ENCODE measurements at regions not wholly inside any gene's neighbourhood (a gene's known extent, or its start where the extent isn't known, plus 50 kb on each side); places are given as distances from the start of the nearest gene placed in this dataset.

DNA sequence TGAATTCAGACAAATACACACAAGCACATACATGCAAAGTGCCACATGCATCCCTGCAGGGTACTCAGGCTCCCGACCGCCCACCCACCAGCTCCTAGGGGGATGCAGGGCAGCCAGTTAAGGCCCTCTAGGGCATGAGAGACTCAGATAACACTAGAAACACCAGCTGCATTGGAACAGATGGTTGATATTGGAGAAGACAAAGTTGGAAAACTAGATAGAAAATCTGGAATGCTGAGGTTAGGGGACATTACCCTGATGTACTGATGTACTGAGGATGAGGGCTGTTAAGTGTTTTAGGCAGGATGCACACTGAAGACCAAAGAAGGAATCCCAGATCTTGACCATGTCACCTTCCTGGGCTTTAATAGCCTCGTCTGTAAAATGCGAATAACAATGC is 134.6 kb upstream of the ECI2 start:
- H3K27ac Mint-ChIP-seq: no peak overlapping the region
- H3K36me3 Mint-ChIP-seq (ENCODE audit: low read depth): no peaks in the 10 kb centered on the region

DNA sequence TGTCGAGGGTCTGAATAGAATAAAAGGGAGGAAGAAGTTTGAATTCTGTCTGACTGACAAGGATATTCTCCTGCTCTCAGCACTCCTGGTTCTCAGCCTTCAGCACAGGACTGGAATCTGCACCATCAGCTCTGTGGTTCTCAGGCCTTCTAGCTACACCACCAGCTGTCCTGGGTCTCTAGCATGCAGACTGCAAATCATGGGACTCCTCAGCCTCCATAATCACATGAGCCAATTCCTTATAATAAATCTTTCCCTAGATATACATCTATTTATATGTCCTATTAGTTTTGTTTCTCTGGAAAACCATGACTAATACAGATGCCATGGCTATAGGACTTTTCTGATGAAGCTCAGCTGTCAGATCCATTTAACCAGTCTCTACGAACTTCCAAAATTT is 132.8 kb upstream of the ECI2 start:
- no peak for DNase-seq
- no peak overlapping the region for H3K27ac Mint-ChIP-seq
- TF ChIP-seq, protein P1, sequence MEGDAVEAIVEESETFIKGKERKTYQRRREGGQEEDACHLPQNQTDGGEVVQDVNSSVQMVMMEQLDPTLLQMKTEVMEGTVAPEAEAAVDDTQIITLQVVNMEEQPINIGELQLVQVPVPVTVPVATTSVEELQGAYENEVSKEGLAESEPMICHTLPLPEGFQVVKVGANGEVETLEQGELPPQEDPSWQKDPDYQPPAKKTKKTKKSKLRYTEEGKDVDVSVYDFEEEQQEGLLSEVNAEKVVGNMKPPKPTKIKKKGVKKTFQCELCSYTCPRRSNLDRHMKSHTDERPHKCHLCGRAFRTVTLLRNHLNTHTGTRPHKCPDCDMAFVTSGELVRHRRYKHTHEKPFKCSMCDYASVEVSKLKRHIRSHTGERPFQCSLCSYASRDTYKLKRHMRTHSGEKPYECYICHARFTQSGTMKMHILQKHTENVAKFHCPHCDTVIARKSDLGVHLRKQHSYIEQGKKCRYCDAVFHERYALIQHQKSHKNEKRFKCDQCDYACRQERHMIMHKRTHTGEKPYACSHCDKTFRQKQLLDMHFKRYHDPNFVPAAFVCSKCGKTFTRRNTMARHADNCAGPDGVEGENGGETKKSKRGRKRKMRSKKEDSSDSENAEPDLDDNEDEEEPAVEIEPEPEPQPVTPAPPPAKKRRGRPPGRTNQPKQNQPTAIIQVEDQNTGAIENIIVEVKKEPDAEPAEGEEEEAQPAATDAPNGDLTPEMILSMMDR (IDR thresholded peaks at IDR 0.05): no peak
- no peaks in the 10 kb centered on the region for H3K9me3 Mint-ChIP-seq
- H3K36me3 Mint-ChIP-seq (ENCODE audit: low read depth): no peaks in the 10 kb centered on the region
- peaks cover 20% of the 10 kb centered on the region for H3K4me1 Mint-ChIP-seq (ENCODE audit: low read depth)
- no peak overlapping the region for H3K4me3 Mint-ChIP-seq
- peaks cover 4% of the 10 kb centered on the region for H3K27me3 Mint-ChIP-seq (ENCODE audit: insufficient read depth)

More for the DNA sequence above, 134.6 kb upstream of the ECI2 start:
- Mint-ChIP-seq H3K27me3 (ENCODE audit: insufficient read depth) (peaks cover 2% of the 10 kb centered on the region), H3K4me3 (no peak overlapping the region), H3K9me3 (no peaks in the 10 kb centered on the region), H3K4me1 (ENCODE audit: low read depth) (peaks cover 17% of the 10 kb centered on the region)
- no peak for DNase-seq
- TF ChIP-seq, protein P1 (IDR thresholded peaks at IDR 0.05): no peak

- no peak for DNase-seq
- Mint-ChIP-seq H3K9me3 (no peaks in the 10 kb centered on the region), H3K27ac (no peak overlapping the region), H3K4me3 (no peak overlapping the region), H3K36me3 (ENCODE audit: low read depth) (no peaks in the 10 kb centered on the region), H3K4me1 (ENCODE audit: low read depth) (peaks cover 14% of the 10 kb centered on the region), H3K27me3 (ENCODE audit: insufficient read depth) (peaks cover 4% of the 10 kb centered on the region)
- TF ChIP-seq, protein P1 (IDR thresholded peaks at IDR 0.05): no peak
These were observed 130.4 kb upstream of the ECI2 start for GRCh38 chr6:4265740-4266139.

GRCh38 chr6:4264601-4265000 is 129.2 kb upstream of the ECI2 start:
- peaks cover 4% of the 10 kb centered on the region for H3K27me3 Mint-ChIP-seq (ENCODE audit: insufficient read depth)
- H3K4me1 Mint-ChIP-seq (ENCODE audit: low read depth): peaks cover 9% of the 10 kb centered on the region; the same call in 1 of the 2 replicates
- no peaks in the 10 kb centered on the region for H3K36me3 Mint-ChIP-seq (ENCODE audit: low read depth)
- no peak overlapping the region for H3K27ac Mint-ChIP-seq
- no peak overlapping the region for H3K4me3 Mint-ChIP-seq
- TF ChIP-seq, protein P1 (IDR thresholded peaks at IDR 0.05): no peak
- no peaks in the 10 kb centered on the region for H3K9me3 Mint-ChIP-seq
- DNase-seq: no peak

GRCh38 chr6:4264081-4264480 is 128.7 kb upstream of the ECI2 start:
- H3K27me3 Mint-ChIP-seq (ENCODE audit: insufficient read depth): peaks cover 4% of the 10 kb centered on the region

More at GRCh38 chr6:4264081-4264480, 128.7 kb upstream of the ECI2 start:
- H3K9me3 Mint-ChIP-seq: no peaks in the 10 kb centered on the region
- H3K27ac Mint-ChIP-seq: no peak overlapping the region
- no peak for DNase-seq
- H3K36me3 Mint-ChIP-seq (ENCODE audit: low read depth): no peaks in the 10 kb centered on the region
- TF ChIP-seq, protein P1 (IDR thresholded peaks at IDR 0.05): no peak
- peaks cover 9% of the 10 kb centered on the region; the same call in 1 of the 2 replicates for H3K4me1 Mint-ChIP-seq (ENCODE audit: low read depth)
- no peak overlapping the region for H3K4me3 Mint-ChIP-seq
